Sigmoid colon (tissue), 4 donors: ENCODE measurements at regions not wholly inside any gene's neighbourhood (a gene's known extent, or its start where the extent isn't known, plus 50 kb on each side); places are given as distances from the start of the nearest gene placed in this dataset.

Source experiments
- EP300 ChIP-seq, 4 donors: sonication (generic); formaldehyde crosslinking; IDR thresholded peaks; one replicate each; pipeline ENCODE4 v1.6.1; 2017; ENCODE audit warnings: antibody characterized with exemption in 4 of 4
- POLR2A ChIP-seq, 2 donors: fragments of 450-650 bp; IDR thresholded peaks; one replicate each; pipeline ENCODE4 v1.6.1; 2016; ENCODE audit warnings: antibody characterized with exemption in 2 of 2, mild to moderate bottlenecking in 2 of 2, moderate library complexity in 2 of 2
- POLR2AphosphoS5 ChIP-seq, 4 donors: sonication (generic); formaldehyde crosslinking; IDR thresholded peaks; one replicate each; pipeline ENCODE4 v1.6.1; 2017; ENCODE audit warnings: antibody characterized with exemption in 4 of 4
- TF ChIP-seq, protein P1 (sequence below), 4 experiments: fragments of 450-650 bp in 3 of 4; fragments of 200-600 bp in 1 of 4; IDR thresholded peaks; one replicate each; pipeline ENCODE4 v1.5.1; 2016 to 2019; ENCODE audit warnings: antibody characterized with exemption in 4 of 4, mild to moderate bottlenecking in 3 of 4, moderate library complexity in 2 of 4

- TF ChIP-seq, protein P1, sequence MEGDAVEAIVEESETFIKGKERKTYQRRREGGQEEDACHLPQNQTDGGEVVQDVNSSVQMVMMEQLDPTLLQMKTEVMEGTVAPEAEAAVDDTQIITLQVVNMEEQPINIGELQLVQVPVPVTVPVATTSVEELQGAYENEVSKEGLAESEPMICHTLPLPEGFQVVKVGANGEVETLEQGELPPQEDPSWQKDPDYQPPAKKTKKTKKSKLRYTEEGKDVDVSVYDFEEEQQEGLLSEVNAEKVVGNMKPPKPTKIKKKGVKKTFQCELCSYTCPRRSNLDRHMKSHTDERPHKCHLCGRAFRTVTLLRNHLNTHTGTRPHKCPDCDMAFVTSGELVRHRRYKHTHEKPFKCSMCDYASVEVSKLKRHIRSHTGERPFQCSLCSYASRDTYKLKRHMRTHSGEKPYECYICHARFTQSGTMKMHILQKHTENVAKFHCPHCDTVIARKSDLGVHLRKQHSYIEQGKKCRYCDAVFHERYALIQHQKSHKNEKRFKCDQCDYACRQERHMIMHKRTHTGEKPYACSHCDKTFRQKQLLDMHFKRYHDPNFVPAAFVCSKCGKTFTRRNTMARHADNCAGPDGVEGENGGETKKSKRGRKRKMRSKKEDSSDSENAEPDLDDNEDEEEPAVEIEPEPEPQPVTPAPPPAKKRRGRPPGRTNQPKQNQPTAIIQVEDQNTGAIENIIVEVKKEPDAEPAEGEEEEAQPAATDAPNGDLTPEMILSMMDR (IDR thresholded peaks at IDR 0.05): no peak
- no peak for TF ChIP-seq POLR2A (IDR thresholded peaks at IDR 0.05)
- no peak for TF ChIP-seq POLR2AphosphoS5 (IDR thresholded peaks at IDR 0.05)
- no peak for TF ChIP-seq EP300 (IDR thresholded peaks at IDR 0.05)
These were observed 142.6 kb upstream of the CAV2 start for GRCh38 chr7:116356979-116357378.
